ENCODE measurements at regions not wholly inside any gene's neighbourhood (a gene's known extent, or its start where the extent isn't known, plus 50 kb on each side); places are given as distances from the start of the nearest gene placed in this dataset.
A peak's percentile ranks its signal among the peaks of the same experiment; 100 is the strongest.

- Mint-ChIP-seq H3K27ac (no peak overlapping the region), H3K9me3 (peaks cover 0 to 9% (median 6%) of the 10 kb centered on the region in 3 donors), H3K4me1 (peaks cover 0 to 3% (median 0%) of the 10 kb centered on the region in 3 donors), H3K27me3 (peaks cover 20% of the 10 kb centered on the region), H3K4me3 (no peak overlapping the region), H3K36me3 (no peaks in the 10 kb centered on the region)
Observed at GRCh38 chr6:40322336-40322735, 264.8 kb downstream of the LRFN2 start.

GRCh38 chr6:40321616-40322015, 265.5 kb downstream of the LRFN2 start:
- H3K36me3 Mint-ChIP-seq = no peaks in the 10 kb centered on the region
- peak overlapping the region in 1 of 4 donors; percentile 37 for H3K4me3 Mint-ChIP-seq
- no peak overlapping the region for H3K27ac Mint-ChIP-seq
- peaks cover 0 to 9% (median 6%) of the 10 kb centered on the region in 3 donors for H3K9me3 Mint-ChIP-seq
- no peaks in the 10 kb centered on the region for H3K4me1 Mint-ChIP-seq
- peaks cover 25% of the 10 kb centered on the region for H3K27me3 Mint-ChIP-seq

- no peak overlapping the region for H3K27ac Mint-ChIP-seq
- H3K9me3 Mint-ChIP-seq = peaks cover 0 to 9% (median 6%) of the 10 kb centered on the region in 3 donors
- no peak overlapping the region for H3K4me3 Mint-ChIP-seq
- no peaks in the 10 kb centered on the region for H3K36me3 Mint-ChIP-seq
- no peaks in the 10 kb centered on the region for H3K4me1 Mint-ChIP-seq
- peaks cover 24% of the 10 kb centered on the region for H3K27me3 Mint-ChIP-seq
Observed at GRCh38 chr6:40320947-40321346, 266.2 kb downstream of the LRFN2 start.

- Mint-ChIP-seq H3K4me3 (no peak overlapping the region), H3K9me3 (peaks cover 0 to 9% (median 6%) of the 10 kb centered on the region in 3 donors), H3K4me1 (no peaks in the 10 kb centered on the region), H3K36me3 (no peaks in the 10 kb centered on the region), H3K27me3 (peaks cover 23% of the 10 kb centered on the region), H3K27ac (no peak overlapping the region)
Observed at GRCh38 chr6:40320441-40320840, 266.7 kb downstream of the LRFN2 start.

- Mint-ChIP-seq H3K9me3 (peaks cover 0 to 9% (median 6%) of the 10 kb centered on the region in 3 donors), H3K36me3 (no peaks in the 10 kb centered on the region), H3K4me1 (no peaks in the 10 kb centered on the region), H3K27ac (no peak overlapping the region), H3K27me3 (peaks cover 18% of the 10 kb centered on the region), H3K4me3 (no peak overlapping the region)
Observed at GRCh38 chr6:40319124-40319523, 268.0 kb downstream of the LRFN2 start.

GRCh38 chr6:40315060-40315459, 272.1 kb downstream of the LRFN2 start:
- no peak overlapping the region for H3K27ac Mint-ChIP-seq
- no peaks in the 10 kb centered on the region for H3K36me3 Mint-ChIP-seq
- H3K4me1 Mint-ChIP-seq = no peaks in the 10 kb centered on the region
- H3K9me3 Mint-ChIP-seq = peaks cover 0 to 9% (median 4%) of the 10 kb centered on the region in 3 donors
- H3K27me3 Mint-ChIP-seq = peaks cover 14% of the 10 kb centered on the region
- H3K4me3 Mint-ChIP-seq = no peak overlapping the region

GRCh38 chr6:40313582-40313981, 273.6 kb downstream of the LRFN2 start:
- no peaks in the 10 kb centered on the region for H3K4me1 Mint-ChIP-seq
- peaks cover 16% of the 10 kb centered on the region for H3K27me3 Mint-ChIP-seq
- H3K9me3 Mint-ChIP-seq = peaks cover 0 to 1% (median 0%) of the 10 kb centered on the region in 3 donors
- no peak overlapping the region for H3K27ac Mint-ChIP-seq
- H3K4me3 Mint-ChIP-seq = no peak overlapping the region
- no peaks in the 10 kb centered on the region for H3K36me3 Mint-ChIP-seq

- no peaks in the 10 kb centered on the region for H3K36me3 Mint-ChIP-seq
- no peaks in the 10 kb centered on the region for H3K9me3 Mint-ChIP-seq
- peaks cover 21% of the 10 kb centered on the region for H3K27me3 Mint-ChIP-seq
- H3K4me3 Mint-ChIP-seq = no peak overlapping the region
- no peak overlapping the region for H3K27ac Mint-ChIP-seq
- no peaks in the 10 kb centered on the region for H3K4me1 Mint-ChIP-seq
Observed at GRCh38 chr6:40312213-40313015, 274.8 kb downstream of the LRFN2 start.

GRCh38 chr6:40308533-40309306, 278.4 kb downstream of the LRFN2 start:
- H3K36me3 Mint-ChIP-seq = no peaks in the 10 kb centered on the region
- H3K9me3 Mint-ChIP-seq = peaks cover 0 to 6% (median 3%) of the 10 kb centered on the region in 3 donors
- no peak overlapping the region for H3K27ac Mint-ChIP-seq
- no peak overlapping the region for H3K4me3 Mint-ChIP-seq
- peaks cover 17% of the 10 kb centered on the region for H3K27me3 Mint-ChIP-seq
- no peaks in the 10 kb centered on the region for H3K4me1 Mint-ChIP-seq

- peaks cover 0 to 6% (median 3%) of the 10 kb centered on the region in 3 donors for H3K9me3 Mint-ChIP-seq
- H3K4me1 Mint-ChIP-seq = no peaks in the 10 kb centered on the region
- H3K27ac Mint-ChIP-seq = no peak overlapping the region
- H3K36me3 Mint-ChIP-seq = no peaks in the 10 kb centered on the region
- H3K4me3 Mint-ChIP-seq = no peak overlapping the region
- peaks cover 17% of the 10 kb centered on the region for H3K27me3 Mint-ChIP-seq
Observed at GRCh38 chr6:40307712-40308111, 279.5 kb downstream of the LRFN2 start.

GRCh38 chr6:40302856-40303454, 284.2 kb downstream of the LRFN2 start:
- Mint-ChIP-seq H3K27ac (no peak overlapping the region), H3K27me3 (peaks cover 16% of the 10 kb centered on the region), H3K36me3 (no peaks in the 10 kb centered on the region), H3K9me3 (peaks cover 0 to 6% (median 3%) of the 10 kb centered on the region in 3 donors), H3K4me3 (no peak overlapping the region), H3K4me1 (no peaks in the 10 kb centered on the region)

- Mint-ChIP-seq H3K9me3 (peaks cover 0 to 3% (median 0%) of the 10 kb centered on the region in 3 donors), H3K36me3 (no peaks in the 10 kb centered on the region), H3K27ac (peak overlapping the region in 1 of 3 donors; percentile 82), H3K27me3 (peaks cover 9% of the 10 kb centered on the region), H3K4me3 (no peak overlapping the region), H3K4me1 (no peaks in the 10 kb centered on the region)
Observed at GRCh38 chr6:40299681-40300080, 287.5 kb downstream of the LRFN2 start.

GRCh38 chr6:40298207-40298606, 289.0 kb downstream of the LRFN2 start:
- H3K4me1 Mint-ChIP-seq = no peaks in the 10 kb centered on the region
- no peak overlapping the region for H3K27ac Mint-ChIP-seq
- H3K9me3 Mint-ChIP-seq = no peaks in the 10 kb centered on the region
- peaks cover 13% of the 10 kb centered on the region for H3K27me3 Mint-ChIP-seq
- no peaks in the 10 kb centered on the region for H3K36me3 Mint-ChIP-seq
- H3K4me3 Mint-ChIP-seq = no peak overlapping the region

GRCh38 chr6:40295251-40295950, 291.8 kb downstream of the LRFN2 start:
- H3K27ac Mint-ChIP-seq = no peak overlapping the region
- H3K9me3 Mint-ChIP-seq = no peaks in the 10 kb centered on the region
- no peaks in the 10 kb centered on the region for H3K36me3 Mint-ChIP-seq
- H3K27me3 Mint-ChIP-seq = peaks cover 15% of the 10 kb centered on the region
- no peaks in the 10 kb centered on the region for H3K4me1 Mint-ChIP-seq
- H3K4me3 Mint-ChIP-seq = no peak overlapping the region

All from IgD-negative memory B cell (primary cell).